ENCODE measurements at regions not wholly inside any gene's neighbourhood (a gene's known extent, or its start where the extent isn't known, plus 50 kb on each side); places are given as distances from the start of the nearest gene placed in this dataset.

- no peak for DNase-seq (ENCODE audit: low read depth in 4 of 4, low spot score in 3 of 4)
Observed at GRCh38 chr12:102609996-102610395, 129.6 kb upstream of the IGF1 start.

GRCh38 chr12:102603021-102603420 is 122.7 kb upstream of the IGF1 start:
- no peak for DNase-seq (ENCODE audit: low read depth in 4 of 4, low spot score in 3 of 4)

GRCh38 chr12:102602521-102602920 is 122.2 kb upstream of the IGF1 start:
- DNase-seq (ENCODE audit: low read depth in 4 of 4, low spot score in 3 of 4): peak; percentile 3 to 12 (median 9)

- DNase-seq (ENCODE audit: low read depth in 4 of 4, low spot score in 3 of 4): no peak
Observed at GRCh38 chr12:102601621-102602020, 121.3 kb upstream of the IGF1 start.

GRCh38 chr12:102596687-102597086 is 116.3 kb upstream of the IGF1 start:
- DNase-seq (ENCODE audit: low read depth in 4 of 4, low spot score in 3 of 4): no peak

GRCh38 chr12:102596031-102596430 is 115.7 kb upstream of the IGF1 start:
- no peak for DNase-seq (ENCODE audit: low read depth in 4 of 4, low spot score in 3 of 4)

GRCh38 chr12:102595315-102595714 is 115.0 kb upstream of the IGF1 start:
- no peak for DNase-seq (ENCODE audit: low read depth in 4 of 4, low spot score in 3 of 4)

GRCh38 chr12:102593134-102593533 is 112.8 kb upstream of the IGF1 start:
- no peak for DNase-seq (ENCODE audit: low read depth in 4 of 4, low spot score in 3 of 4)

- no peak for DNase-seq (ENCODE audit: low read depth in 4 of 4, low spot score in 3 of 4)
Observed at GRCh38 chr12:102592134-102592533, 111.8 kb upstream of the IGF1 start.

- DNase-seq (ENCODE audit: low read depth in 4 of 4, low spot score in 3 of 4): no peak
Observed at GRCh38 chr12:102573237-102573636, 92.9 kb upstream of the IGF1 start.

GRCh38 chr12:102571889-102572288 is 91.5 kb upstream of the IGF1 start:
- DNase-seq (ENCODE audit: low read depth in 4 of 4, low spot score in 3 of 4): no peak

- no peak for DNase-seq (ENCODE audit: low read depth in 4 of 4, low spot score in 3 of 4)
Observed at GRCh38 chr12:102570256-102570655, 89.9 kb upstream of the IGF1 start.

GRCh38 chr12:102569803-102570202 is 89.4 kb upstream of the IGF1 start:
- no peak for DNase-seq (ENCODE audit: low read depth in 4 of 4, low spot score in 3 of 4)

- DNase-seq (ENCODE audit: low read depth in 4 of 4, low spot score in 3 of 4): peak in 3 of 4 donors; percentile 20 to 32 (median 27)
Observed at GRCh38 chr12:102568276-102568675, 87.9 kb upstream of the IGF1 start.

GRCh38 chr12:102567031-102567985 is 86.9 kb upstream of the IGF1 start:
- no peak for DNase-seq (ENCODE audit: low read depth in 4 of 4, low spot score in 3 of 4)

GRCh38 chr12:102565555-102565954 is 85.2 kb upstream of the IGF1 start:
- DNase-seq (ENCODE audit: low read depth in 4 of 4, low spot score in 3 of 4): no peak

GRCh38 chr12:102564026-102564425 is 83.7 kb upstream of the IGF1 start:
- no peak for DNase-seq (ENCODE audit: low read depth in 4 of 4, low spot score in 3 of 4)

- DNase-seq (ENCODE audit: low read depth in 4 of 4, low spot score in 3 of 4): no peak
Observed at GRCh38 chr12:102562836-102563425, 82.6 kb upstream of the IGF1 start.

GRCh38 chr12:102551186-102551585 is 70.8 kb upstream of the IGF1 start:
- no peak for DNase-seq (ENCODE audit: low read depth in 4 of 4, low spot score in 3 of 4)

- DNase-seq (ENCODE audit: low read depth in 4 of 4, low spot score in 3 of 4): no peak
Observed at GRCh38 chr12:102549691-102550090, 69.3 kb upstream of the IGF1 start.

- no peak for DNase-seq (ENCODE audit: low read depth in 4 of 4, low spot score in 3 of 4)
Observed at GRCh38 chr12:102548543-102548942, 68.2 kb upstream of the IGF1 start.

Data from left renal pelvis (tissue), 4 donors.